HG02884 (cell line): ENCODE measurements at regions not wholly inside any gene's neighbourhood (a gene's known extent, or its start where the extent isn't known, plus 50 kb on each side); places are given as distances from the start of the nearest gene placed in this dataset.

Experiments
- ATAC-seq: cut with Tn5 transposase; IDR thresholded peaks from one replicate; pipeline ENCODE4 v1.9.1; 2021; ENCODE audit warnings: mild to moderate bottlenecking, moderate library complexity; ENCODE audit not compliant: unreplicated experiment

DNA sequence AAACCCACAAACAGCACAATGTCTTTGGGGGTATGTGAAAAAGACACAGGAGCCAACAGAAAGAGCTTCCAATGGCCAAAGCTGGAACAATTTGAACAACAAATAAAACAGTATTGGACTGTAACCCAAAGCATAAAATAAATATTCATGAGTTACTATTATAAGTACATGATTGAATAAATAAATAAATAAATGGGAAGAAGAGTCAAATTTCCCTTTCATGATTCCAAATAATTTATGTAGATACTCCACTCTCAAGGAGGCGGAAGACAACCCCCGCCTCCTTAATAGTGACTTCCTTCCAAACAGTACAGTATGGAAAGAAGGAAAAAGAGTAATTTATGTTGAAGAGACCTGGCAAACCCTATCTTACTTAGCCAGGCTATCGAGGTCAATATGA lies 124.4 kb upstream of the P2RY1 start:
- no peak for ATAC-seq

DNA sequence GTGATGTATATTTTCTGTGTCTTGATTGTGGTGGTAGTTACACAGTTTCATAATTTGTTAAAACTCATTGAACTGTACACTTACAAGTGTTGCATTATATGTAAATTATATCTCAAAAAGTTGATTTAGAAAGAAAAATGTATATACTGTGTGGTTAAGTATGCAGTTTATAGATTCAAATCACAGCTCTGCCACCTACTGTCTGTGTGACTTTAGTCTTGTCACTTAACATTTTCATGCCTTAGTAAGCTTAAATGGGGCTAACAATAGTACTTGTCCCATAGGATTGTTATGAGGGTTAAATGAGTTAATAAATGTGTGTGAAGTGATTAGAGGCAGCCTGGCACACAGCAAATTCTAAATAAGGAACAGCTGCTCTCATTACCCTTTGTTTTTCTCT lies 120.9 kb upstream of the P2RY1 start:
- no peak for ATAC-seq

DNA sequence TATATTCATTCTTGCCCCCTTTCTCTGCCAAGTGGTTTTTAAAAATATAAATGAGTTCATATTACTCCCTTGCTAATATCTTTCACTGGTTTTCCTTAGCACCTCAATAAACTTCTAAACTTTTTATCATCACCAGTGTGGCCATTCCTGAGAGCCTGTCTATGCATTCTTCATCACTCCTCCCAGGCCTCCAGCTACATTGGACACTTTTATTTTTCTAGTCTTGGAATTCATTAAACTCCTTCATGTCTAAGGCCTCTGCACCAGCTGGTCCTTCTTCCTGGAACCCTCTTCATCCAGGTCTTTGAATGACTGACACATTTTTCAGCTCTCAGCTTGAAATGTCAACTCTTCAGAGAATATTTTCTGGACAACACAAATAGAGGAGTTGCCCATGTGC lies 120.4 kb upstream of the P2RY1 start:
- ATAC-seq = no peak

DNA sequence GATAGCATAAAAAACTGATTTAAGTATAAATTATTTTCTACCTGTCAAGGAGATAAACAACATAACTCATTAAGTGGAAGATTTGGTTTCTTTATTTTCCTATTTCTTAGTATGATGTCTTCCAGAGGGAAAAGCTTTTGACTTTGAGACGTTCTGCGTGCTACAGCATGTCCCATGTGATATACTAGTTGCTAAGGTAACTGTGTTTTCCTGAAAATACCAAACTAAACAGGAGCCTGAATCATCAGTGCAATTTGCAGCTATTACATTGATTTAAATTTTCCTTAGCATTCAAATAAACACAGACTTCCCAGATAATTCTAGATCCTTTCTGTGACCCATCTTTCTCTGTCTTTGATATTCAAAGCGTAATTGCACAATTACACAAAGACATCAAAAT lies 117.7 kb upstream of the P2RY1 start:
- no peak for ATAC-seq

DNA sequence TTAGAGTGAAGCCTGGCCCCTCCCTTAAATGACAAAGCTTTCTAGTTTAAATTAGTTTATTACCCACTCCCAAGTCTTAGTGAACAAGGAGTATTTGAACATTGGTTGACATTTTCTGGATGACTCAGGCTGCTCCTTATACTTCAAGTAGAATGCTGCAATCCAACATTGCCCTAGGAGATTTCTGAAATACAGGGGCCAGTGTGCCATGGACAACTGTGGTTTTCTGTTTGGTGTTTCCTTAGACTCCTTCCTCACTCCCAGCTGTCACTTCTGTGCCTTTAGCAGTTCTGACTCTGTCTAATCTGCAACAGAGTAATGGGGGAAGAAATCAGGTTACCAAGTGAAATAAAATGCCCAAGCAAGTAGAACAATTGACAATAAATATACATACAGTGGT lies 116.1 kb upstream of the P2RY1 start:
- no peak for ATAC-seq

DNA sequence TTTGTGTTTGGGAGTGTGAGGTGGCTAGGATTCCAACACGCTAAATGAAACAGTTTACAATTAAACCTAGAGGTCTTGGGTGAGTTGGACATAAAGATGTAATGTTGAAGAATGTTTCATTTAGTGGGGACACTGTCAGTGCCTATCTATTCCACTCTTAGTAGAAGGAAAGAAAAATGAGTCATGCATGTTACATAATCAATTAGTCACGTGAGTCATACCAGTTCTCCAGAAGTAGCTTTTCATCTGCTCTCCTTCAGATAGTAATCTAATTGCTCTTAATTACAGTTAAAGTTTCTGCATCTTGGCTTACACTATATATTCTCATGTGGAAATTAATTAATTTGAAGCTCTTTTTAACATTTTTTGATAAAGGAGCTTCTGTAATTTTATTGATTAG lies 115.7 kb upstream of the P2RY1 start:
- no peak for ATAC-seq

DNA sequence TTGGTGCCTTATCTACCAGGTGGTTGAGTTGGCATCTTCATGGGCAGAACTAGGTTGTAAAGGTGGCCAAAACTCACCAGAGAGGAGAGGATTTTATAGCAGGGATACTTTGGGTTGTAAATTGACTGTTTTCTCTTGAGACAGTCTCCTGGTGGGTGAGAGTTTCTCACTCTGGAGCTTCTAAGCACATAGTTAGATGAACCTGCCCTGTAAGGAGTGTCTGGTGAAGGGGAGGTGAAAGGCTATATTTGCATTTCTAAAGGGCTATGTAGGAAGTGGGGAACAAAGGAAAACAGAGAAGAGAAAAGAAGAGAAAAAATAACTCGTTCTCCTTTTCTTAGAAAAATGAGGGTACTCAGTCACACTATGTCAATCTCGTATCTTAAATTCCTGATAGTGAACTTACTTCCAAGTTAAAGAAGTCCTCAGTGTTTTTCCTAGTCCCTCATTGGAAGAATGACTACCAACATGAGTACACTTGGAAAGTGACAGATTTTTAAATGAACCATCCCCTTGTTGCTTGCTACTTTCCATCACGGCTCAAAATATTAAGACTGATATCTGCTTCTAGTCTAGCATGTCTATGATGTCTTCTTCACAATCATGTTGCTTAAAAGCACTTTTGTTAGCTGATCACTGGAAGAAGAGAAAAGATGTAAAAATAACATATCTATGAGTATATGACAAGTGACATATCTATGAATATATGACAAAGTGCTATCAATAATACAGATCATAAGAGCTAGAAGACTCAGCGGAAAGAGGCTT lies 113.8 kb upstream of the P2RY1 start:
- ATAC-seq = no peak

DNA sequence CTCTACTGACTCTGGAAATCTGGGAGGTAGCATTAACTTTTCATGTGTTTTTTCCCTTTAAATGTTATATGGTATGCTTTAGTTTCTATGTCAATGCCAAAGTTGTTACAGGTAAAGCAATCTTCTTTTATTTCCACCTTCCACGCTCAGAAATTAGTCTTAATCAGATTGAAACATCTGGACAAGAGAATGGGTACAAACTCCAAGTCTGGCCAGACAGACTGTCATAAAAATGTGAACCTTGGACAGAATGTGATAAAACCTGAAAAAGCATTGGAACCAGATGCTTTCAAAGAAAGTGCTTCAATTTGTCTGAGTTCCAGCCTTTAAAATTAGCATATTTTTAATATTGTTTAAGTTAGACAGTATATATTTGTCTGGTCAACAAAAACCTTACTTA lies 110.7 kb upstream of the P2RY1 start:
- no peak for ATAC-seq

DNA sequence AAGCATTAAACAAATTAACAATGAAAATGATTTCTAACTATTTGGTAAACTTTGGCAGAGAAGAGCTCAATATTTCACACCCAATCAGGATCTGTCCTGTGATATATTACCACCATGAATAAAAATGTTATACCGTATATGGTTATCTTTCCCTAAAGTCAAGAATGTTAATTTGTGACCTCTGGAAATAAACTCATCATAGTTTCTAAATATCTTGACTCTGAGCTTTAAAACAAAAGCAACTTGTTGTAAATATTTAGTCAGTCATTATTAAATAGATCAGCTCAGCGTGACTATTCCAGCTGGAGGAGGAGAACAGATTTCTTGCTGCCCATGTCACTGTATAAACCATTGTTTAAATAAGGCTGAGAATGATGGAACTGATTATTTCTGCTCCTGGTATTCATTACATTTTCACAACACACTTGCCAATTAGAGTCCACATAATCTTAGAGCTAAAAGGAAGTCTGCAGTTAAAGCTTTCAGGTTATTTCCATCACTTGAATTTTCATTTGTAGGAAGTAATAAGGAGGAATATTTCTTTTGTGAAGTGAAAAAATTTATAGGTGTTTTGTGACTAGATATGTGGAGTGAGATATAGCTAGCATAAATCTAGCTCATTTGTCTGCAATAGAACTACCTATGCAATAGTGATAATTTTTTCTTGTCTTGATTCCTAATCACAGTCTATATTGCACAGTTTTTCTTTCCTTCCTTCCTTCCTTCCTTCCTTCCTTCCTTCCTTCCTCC lies 106.5 kb upstream of the P2RY1 start:
- no peak for ATAC-seq

DNA sequence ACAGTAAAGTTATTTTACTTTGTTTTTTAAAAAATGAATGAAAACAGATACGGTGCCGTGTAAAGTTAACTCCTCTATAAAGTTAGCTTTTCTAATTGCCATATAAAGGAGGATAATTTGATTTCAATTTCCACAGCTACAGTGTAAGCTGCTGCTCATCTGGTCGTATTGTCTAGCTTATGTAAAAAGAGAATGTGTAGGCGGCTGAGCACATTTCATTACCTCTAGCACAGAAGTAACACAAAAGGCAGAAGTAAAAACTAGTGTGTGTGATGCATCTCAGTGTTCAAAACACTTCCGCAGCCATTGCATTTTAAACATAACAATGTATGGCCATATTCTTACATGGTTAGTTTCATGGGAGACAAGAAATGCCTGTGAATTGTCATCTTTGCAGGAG lies 105.0 kb upstream of the P2RY1 start:
- peak; percentile 82 for ATAC-seq

DNA sequence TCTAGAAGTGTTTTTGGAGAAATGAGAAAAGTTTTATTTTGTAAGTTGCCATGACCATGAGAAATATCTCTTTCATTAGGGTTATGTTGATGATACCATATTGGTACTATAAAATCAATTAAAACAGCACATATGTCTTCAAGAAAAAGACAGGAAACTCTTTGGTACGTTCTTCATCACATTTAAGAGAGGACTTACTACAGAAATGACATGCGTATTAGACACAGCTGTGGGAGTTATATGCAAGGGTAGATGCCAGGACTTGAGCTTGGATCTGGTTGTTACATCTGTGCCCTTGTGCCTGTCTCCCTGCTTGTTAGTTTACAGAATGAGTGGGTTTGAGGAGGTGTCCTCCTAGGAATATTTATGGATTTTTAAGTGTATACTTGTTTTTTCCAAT lies 103.4 kb upstream of the P2RY1 start:
- ATAC-seq = no peak

DNA sequence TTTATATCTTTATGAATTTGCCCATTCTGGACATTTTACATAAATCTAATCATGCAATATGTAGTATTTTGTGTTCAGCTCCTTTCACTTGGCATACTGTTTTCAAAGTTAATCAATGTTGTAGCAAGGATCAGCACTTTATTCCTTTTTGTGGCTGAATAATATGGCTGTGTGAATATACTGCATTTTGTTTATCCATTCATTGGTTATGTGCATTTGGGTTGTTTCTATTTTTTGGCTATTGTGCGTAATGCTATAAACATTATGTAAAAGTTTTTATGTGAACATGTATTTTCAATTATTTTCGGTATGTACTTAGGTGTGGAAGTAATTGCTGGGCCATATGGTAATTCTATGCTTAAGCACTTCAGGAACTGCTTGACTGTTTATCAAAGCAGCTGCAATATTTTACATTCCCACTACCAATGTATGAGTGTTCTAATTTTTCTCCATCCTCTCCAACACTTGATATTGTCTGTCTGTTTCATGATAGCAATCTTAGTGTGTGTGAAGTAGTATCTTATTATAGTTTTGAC lies 101.3 kb upstream of the P2RY1 start:
- ATAC-seq = no peak

DNA sequence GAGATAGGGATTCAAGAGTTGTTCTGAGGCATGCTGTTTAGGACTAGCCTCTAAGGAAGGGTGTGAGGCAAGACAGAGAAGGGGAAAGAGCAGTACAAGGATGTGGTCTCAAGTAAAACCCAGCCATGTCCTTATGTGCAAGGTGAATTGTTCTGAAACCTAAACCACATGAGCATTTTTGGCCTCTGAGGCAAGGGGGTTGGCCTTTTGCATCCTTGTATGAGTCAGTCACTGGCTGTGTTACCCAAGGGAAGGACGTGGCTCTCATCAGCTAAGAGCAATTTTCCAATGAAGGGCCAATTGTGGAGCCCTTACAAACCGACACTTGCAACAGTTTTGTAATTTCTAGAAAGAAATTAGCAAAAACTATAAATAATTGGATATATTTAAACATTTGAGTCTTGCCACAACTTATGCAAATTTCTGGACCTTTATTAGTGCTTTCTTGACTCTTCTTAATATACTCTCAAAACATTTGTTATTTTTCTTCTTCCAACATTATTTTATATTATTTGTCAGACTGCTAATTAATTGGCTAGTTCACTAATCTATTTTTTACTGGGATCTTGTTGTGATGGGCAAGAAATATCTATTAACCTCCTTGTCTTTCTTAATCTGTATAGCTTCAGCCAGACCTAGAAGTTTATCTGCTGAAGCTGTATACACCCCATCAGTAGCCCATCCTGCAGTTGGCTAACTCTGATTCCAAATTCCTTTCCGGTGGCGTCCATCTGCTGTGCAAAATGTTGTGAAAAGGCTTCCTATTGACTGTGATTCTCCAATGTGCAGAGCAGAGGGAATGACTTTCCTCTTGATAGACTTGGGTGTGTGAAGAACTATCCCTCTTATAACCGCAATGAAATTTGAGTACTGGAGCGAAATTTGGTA lies 97.7 kb upstream of the P2RY1 start:
- ATAC-seq = peak; percentile 98

DNA sequence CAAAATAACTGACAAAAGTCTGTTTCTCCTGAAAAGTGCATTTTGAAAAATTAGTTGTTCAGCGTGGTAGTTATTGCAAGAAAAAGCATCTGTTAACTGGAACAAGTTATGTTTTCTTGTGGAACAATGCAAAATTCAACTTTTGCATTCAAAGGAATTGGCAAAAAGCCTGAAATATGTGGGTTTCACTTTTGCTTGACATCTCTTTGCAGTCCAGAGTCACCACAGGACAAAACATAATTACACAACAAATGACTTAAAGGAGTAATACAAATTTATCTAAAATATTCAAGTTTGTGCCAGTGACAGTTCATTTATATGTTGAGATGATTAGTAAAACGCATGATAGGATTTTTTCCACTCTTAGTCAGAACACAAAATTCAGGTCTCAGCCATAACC lies 96.3 kb upstream of the P2RY1 start:
- ATAC-seq = no peak

DNA sequence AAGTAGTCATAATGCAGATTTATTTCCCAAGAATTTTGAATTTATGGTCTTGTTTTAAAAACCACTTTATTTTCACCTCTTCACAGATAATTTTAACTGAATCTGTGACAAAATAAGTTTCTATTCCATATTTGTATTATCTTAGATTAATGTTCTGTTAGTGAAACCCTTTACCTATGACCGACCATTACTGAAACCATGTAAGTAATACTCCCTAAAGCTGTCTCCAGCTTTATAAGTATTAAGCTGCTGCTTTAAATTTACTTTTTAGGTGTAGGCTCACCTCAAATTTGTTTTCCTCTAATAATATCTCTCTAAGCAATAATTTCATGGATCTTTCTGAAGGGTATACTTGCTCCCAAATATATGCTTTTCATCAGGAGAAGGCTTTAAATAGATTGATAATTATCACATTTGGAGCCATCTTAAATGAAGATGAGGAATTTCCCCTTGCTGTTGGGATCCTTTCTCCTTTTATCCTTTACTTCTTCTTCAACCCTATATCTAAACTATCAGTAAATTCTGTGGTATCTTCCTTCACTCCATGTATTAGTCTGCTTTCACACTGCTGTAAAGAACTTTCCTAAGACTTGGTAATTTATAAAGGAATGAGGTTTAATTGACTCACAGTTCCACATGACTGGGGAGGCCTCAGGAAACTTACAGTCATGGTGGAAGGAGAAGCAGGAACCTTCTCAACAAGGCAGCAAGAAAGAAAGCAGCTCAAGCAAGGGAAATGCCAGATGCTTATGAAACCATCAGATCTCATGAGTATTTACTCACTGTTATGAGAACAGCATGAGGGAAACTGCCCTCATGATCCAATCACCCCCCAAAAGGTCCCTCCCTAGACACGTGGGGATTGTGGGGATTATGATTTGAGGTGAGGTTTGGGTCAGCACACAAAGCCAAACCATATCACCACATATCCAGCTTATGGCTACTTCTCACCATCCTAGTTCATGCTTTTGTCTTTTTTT lies 92.3 kb upstream of the P2RY1 start:
- ATAC-seq = peak; percentile 52

DNA sequence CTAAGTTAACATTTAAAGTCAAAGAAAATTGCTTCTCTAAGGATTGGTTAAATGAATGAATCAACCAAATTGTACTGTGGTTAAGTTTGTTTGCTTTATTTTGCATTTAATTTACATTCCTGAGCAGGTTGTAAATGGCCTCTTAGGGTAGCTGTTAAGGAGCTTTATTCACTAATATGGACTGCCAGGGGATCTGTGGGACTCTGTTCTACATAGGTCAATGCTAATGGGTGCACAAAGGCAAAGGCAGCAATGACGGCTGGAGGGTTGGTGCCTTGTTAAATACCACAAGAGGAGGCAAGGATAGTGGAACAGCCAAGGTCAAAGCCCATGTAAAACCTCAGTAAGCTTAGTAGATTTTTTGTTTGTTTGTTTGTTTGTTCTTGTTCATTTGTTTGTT lies 89.3 kb upstream of the P2RY1 start:
- ATAC-seq = no peak

DNA sequence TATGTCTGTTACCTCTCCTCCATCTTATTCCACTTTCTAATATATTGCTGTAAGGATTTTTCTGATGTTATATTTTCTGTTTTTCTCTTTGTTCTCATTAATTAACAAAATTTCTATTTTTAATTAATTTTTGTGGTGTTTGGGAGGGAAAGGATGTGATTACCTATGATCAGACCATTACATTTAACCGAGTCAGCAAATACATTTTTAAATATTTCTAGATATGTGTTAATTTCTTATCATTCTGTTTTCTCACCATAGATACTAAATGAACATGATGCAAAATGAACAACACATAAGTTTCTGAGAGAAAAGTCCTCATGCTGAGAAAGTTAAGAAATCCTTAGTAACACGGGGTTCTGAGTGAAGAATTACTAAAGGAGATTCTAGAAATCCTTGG lies 80.6 kb upstream of the P2RY1 start:
- no peak for ATAC-seq

DNA sequence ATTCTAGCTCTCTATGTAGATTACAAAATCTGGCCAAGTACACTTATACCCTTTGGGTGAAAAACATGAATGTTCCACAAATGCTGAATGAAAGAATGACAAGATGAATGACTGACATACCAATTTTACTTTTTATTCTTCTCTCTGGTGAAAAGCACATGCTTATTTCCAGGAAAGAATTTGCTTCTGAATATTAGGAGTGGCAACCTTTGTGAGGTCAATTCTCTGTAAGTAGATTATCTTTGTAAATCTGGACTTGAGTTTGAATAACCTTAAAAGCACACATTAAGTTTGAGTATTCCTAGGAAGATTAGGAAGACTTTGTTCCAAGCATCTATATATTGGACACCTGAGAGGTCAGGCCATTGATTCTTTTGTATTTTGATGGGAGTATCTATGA lies 78.1 kb upstream of the P2RY1 start:
- ATAC-seq = no peak

DNA sequence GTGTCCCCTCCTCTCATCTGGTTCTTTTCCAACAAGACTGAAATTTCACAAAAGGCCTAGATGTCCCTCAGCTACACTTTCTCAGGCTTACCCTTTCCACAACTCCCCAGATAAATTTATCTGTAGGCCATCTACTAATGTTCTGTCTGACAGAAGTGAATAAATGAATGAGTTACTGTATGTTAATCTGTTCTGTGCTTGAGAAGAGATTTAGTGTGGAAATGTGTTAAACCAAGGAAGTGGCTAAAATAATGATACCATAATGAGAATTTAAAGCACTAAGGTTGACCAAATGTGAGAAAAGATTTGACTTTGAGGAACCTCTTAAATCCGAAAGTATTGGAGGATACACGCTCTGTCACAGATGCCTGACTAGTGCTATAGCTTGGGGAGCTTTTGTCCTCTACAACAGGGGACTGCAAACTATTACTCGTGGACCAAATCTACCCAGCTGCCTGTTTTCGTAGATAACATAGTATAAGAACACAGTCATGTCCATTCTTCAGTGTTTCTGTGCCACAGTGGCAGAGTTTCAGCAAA lies 74.8 kb upstream of the P2RY1 start:
- ATAC-seq = peak; percentile 83

DNA sequence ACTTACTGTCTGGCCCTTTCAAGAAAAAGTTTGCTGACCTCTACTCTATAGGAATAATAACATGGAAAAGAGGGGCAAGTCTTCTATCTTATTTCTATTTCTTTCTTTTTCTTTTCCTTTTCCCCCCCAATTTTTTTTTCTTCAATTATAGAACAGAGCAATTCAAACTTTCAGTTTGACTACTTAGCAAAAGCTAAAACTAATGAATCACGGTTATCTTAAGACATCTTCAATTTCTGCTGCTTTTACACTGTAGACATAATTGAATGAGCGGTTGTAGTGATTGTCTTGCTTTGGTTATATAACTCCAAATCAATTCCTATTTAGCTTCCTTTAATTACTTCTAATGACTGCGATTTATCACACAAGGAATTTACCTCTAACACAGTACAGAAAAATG lies 74.3 kb upstream of the P2RY1 start:
- ATAC-seq = peak; percentile 26
